GM12874 (cell line): ENCODE measurements at regions not wholly inside any gene's neighbourhood (a gene's known extent, or its start where the extent isn't known, plus 50 kb on each side); places are given as distances from the start of the nearest gene placed in this dataset.

Source experiments
- TF ChIP-seq, protein P1 (sequence below): IDR thresholded peaks from 2 replicates; pipeline ENCODE4 v1.5.1; 2011; ENCODE audit warnings: low read depth, mild to moderate bottlenecking, control low read depth, low read length, moderate library complexity; ENCODE audit not compliant: insufficient read depth

DNA sequence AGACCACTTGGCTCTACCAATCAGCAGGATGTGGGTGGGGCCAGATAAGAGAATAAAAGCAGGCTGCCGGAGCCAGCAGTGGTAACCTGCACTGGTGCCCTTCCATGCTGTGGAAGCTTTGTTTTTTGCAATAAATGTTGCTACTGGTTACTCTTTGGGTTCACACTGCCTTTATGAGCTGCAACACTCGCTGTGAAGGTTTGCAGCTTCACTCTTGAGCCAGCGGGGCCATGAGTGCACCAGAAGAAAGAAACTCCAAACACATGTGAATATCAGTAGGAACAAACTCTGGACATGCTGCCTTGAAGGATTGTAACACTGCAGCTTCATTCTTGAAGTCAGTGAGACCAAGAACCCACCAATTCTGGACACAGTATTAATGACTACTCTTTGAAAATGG, 89.9 kb upstream of the MBOAT1 start:
- TF ChIP-seq, protein P1, sequence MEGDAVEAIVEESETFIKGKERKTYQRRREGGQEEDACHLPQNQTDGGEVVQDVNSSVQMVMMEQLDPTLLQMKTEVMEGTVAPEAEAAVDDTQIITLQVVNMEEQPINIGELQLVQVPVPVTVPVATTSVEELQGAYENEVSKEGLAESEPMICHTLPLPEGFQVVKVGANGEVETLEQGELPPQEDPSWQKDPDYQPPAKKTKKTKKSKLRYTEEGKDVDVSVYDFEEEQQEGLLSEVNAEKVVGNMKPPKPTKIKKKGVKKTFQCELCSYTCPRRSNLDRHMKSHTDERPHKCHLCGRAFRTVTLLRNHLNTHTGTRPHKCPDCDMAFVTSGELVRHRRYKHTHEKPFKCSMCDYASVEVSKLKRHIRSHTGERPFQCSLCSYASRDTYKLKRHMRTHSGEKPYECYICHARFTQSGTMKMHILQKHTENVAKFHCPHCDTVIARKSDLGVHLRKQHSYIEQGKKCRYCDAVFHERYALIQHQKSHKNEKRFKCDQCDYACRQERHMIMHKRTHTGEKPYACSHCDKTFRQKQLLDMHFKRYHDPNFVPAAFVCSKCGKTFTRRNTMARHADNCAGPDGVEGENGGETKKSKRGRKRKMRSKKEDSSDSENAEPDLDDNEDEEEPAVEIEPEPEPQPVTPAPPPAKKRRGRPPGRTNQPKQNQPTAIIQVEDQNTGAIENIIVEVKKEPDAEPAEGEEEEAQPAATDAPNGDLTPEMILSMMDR: no peak

- TF ChIP-seq, protein P1: no peak
Observed at GRCh38 chr6:20302702-20303251, 90.5 kb upstream of the MBOAT1 start.

- TF ChIP-seq, protein P1: no peak
Observed at GRCh38 chr6:20306491-20306890, 94.2 kb upstream of the MBOAT1 start.

- TF ChIP-seq, protein P1: no peak
Observed at GRCh38 chr6:20309186-20309585, 92.5 kb upstream of the E2F3 start.

- TF ChIP-seq, protein P1: no peak
Observed at GRCh38 chr6:20310185-20310584, 91.5 kb upstream of the E2F3 start.

DNA sequence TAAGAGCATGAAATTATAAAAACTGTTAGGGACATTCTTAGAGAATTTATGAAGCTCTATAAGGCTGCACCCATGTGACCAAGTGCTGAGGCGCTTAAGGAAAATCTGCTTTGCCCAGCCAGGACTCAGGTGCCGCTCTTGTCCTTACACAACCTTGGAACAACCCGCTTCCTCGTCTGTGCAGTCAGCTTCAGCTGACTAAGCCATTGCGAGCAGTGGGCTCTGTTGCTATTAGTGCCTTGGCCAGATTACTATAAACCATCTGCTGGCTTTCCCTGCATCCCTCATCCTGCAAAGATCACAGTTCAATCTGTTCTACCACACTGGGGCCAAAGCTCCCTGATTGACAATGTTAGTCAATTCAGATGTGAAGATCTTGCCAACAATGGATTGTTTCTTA, 89.1 kb upstream of the E2F3 start:
- TF ChIP-seq, protein P1: no peak

- TF ChIP-seq, protein P1: no peak
Observed at GRCh38 chr6:20313051-20313450, 88.6 kb upstream of the E2F3 start.

DNA sequence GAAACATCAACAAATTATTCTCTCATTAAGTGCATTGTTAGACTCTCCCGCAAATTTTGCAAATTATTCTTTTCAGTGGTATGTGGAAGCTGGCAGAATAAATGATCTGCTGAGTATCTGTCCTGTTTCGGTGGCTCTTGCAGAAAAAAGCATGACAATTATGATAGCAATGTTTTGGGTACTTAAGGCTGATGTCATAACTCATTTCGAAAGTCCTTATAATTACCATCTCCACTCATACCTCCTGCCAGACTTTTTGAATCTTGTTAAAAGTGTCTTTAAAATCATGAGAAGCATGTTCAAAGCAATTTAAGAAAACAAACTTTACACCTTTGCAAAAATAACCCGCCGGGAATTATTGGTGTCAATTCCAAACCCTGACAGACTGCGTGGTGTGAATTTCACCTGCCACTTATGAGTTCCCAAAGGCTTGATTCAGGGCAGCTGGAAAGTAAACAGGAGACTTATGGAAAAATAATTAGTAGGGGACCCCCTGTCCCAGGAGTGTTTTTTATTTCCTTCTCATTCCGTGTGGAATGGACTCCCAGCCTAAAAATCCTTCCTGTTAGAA, 87.6 kb upstream of the E2F3 start:
- TF ChIP-seq, protein P1: no peak
